Right cardiac atrium (tissue), 5 donors: ENCODE measurements at regions not wholly inside any gene's neighbourhood (a gene's known extent, or its start where the extent isn't known, plus 50 kb on each side); places are given as distances from the start of the nearest gene placed in this dataset.

Experiments used
- ATAC-seq, 2 donors: fragments of 200-7000 bp; cut with Tn5 transposase; one replicate each; pipeline versions ENCODE4 v1.8.0 to v1.9.1; 2020; ENCODE audit warnings: moderate library complexity in 2 of 2, mild to moderate bottlenecking in 1 of 2
- DNase-seq, 3 donors: peaks; one replicate each; pipeline ENCODE4 v3.0.0-alpha.2; 2020
- H3K27ac ChIP-seq: one replicate; pipeline ENCODE4 v1.5.1; 2013; ENCODE audit warnings: mild to moderate bottlenecking, low read length, control low read depth, moderate library complexity
- H3K27me3 ChIP-seq: one replicate; pipeline ENCODE4 v1.6.1; 2013; ENCODE audit not compliant: control insufficient read depth, insufficient read depth
- H3K4me1 ChIP-seq: one replicate; pipeline ENCODE4 v1.6.1; 2013; ENCODE audit warnings: low read length; ENCODE audit not compliant: control insufficient read depth, insufficient read depth
- H3K4me3 ChIP-seq: one replicate; pipeline ENCODE4 v1.5.1; 2013; ENCODE audit warnings: low read length, control low read depth
- H3K9me3 ChIP-seq: one replicate; pipeline ENCODE4 v1.6.1; 2013; ENCODE audit warnings: low read length; ENCODE audit not compliant: control insufficient read depth
- WGBS: extraction: QIAGEN DNeasy Blood & Tissue Kit; methylation state at CpG from one replicate; pipeline ENCODE4 v1.1.7; 2013; 5-methylcytosine and 5-hydroxymethylcytosine counted together
- intact Hi-C, 4 donors: fragments of 100-400 bp; cut with DNase I; formaldehyde crosslinking; loops; one replicate each; pipeline versions ENCODE4 v1.11.0 to v1.14.0; 2022 to 2023
- donor health status: healthy with polysubstance abuse.
- donor health status: DM: no; HTN: yes; CAD: no.
- donor health status: DM: no; HTN: no; CAD: no.
- donor health status: DM: no; HTN: yes; CAD: no; lungs with severe emphysema.
- donor health status: DM: yes; HTN: yes; CAD: no.

GRCh38 chr15:77720173-77720572 is 87.5 kb upstream of the LINGO1 start:
- no peaks in the 10 kb centered on the region for H3K27me3 ChIP-seq
- no peak overlapping the region for H3K27ac ChIP-seq
- no peak for ATAC-seq
- WGBS = 81% methylated on average over 15 of the region's 15 CpGs
- intact Hi-C loops = no loop called here
- no peaks in the 10 kb centered on the region for H3K4me1 ChIP-seq
- peak in 1 of 3 donors; percentile 18 for DNase-seq
- H3K9me3 ChIP-seq = no peaks in the 10 kb centered on the region
- H3K4me3 ChIP-seq = no peak overlapping the region

GRCh38 chr15:77719450-77719849 is 86.7 kb upstream of the LINGO1 start:
- Histone ChIP-seq H3K27ac (no peak overlapping the region), H3K27me3 (no peaks in the 10 kb centered on the region), H3K9me3 (no peaks in the 10 kb centered on the region), H3K4me1 (no peaks in the 10 kb centered on the region), H3K4me3 (no peak overlapping the region)
- no peak for DNase-seq
- intact Hi-C loops = loop anchor here in 1 of 4 donors (10.0 kb wide), 1 partner anchor 65 kb away; no protein-coding TSS in a partner anchor
- no peak for ATAC-seq
- 64% methylated on average over 11 of the region's 11 CpGs for WGBS

GRCh38 chr15:77717333-77717990 is 84.8 kb upstream of the LINGO1 start:
- Histone ChIP-seq H3K4me3 (no peak overlapping the region), H3K27me3 (no peaks in the 10 kb centered on the region), H3K27ac (no peak overlapping the region), H3K9me3 (no peaks in the 10 kb centered on the region), H3K4me1 (no peaks in the 10 kb centered on the region)
- DNase-seq (no peak), ATAC-seq (peak in 1 of 2 donors; percentile 22)
- intact Hi-C loops = loop anchor here in 1 of 4 donors (10.0 kb wide), 1 partner anchor 67 kb away; no protein-coding TSS in a partner anchor
- WGBS = 62% methylated on average over 14 of the region's 14 CpGs

GRCh38 chr15:77716632-77717332 is 84.1 kb upstream of the LINGO1 start:
- 41% methylated on average over 14 of the region's 14 CpGs for WGBS
- no peak for DNase-seq
- Histone ChIP-seq H3K4me1 (no peaks in the 10 kb centered on the region), H3K27me3 (no peaks in the 10 kb centered on the region), H3K4me3 (no peak overlapping the region), H3K9me3 (no peaks in the 10 kb centered on the region), H3K27ac (no peak overlapping the region)
- ATAC-seq = no peak
- intact Hi-C loops = loop anchor here in 1 of 4 donors (10.0 kb wide), 1 partner anchor 68 kb away; no protein-coding TSS in a partner anchor

- DNase-seq = no peak
- Histone ChIP-seq H3K9me3 (no peaks in the 10 kb centered on the region), H3K27ac (no peak overlapping the region), H3K4me1 (no peaks in the 10 kb centered on the region), H3K4me3 (no peak overlapping the region), H3K27me3 (no peaks in the 10 kb centered on the region)
- WGBS = 74% methylated on average over 5 of the region's 5 CpGs
- intact Hi-C loops = loop anchor here in 1 of 4 donors (10.0 kb wide), 1 partner anchor 69 kb away; no protein-coding TSS in a partner anchor
- no peak for ATAC-seq
These were observed 83.1 kb upstream of the LINGO1 start for GRCh38 chr15:77715860-77716259.

- no peaks in the 10 kb centered on the region for H3K4me1 ChIP-seq
- H3K4me3 ChIP-seq = no peak overlapping the region
- no peaks in the 10 kb centered on the region for H3K27me3 ChIP-seq
- intact Hi-C loops = loop anchor here in 1 of 4 donors (10.0 kb wide), 1 partner anchor 70 kb away; no protein-coding TSS in a partner anchor
- no peak overlapping the region for H3K27ac ChIP-seq
- 41% methylated on average over 6 of the region's 6 CpGs for WGBS
- no peaks in the 10 kb centered on the region for H3K9me3 ChIP-seq
- no peak for ATAC-seq
- no peak for DNase-seq
These were observed 82.3 kb upstream of the LINGO1 start for GRCh38 chr15:77715051-77715450.

- intact Hi-C loops = loop anchor here in 1 of 4 donors (10.0 kb wide), 1 partner anchor 70 kb away; no protein-coding TSS in a partner anchor
- H3K27ac ChIP-seq = no peak overlapping the region
- DNase-seq = no peak
These were observed 81.8 kb upstream of the LINGO1 start for GRCh38 chr15:77714555-77714954.

GRCh38 chr15:77714023-77714422 is 81.3 kb upstream of the LINGO1 start:
- Histone ChIP-seq H3K4me1 (no peaks in the 10 kb centered on the region), H3K9me3 (no peaks in the 10 kb centered on the region), H3K27me3 (no peaks in the 10 kb centered on the region), H3K27ac (no peak overlapping the region), H3K4me3 (no peak overlapping the region)
- intact Hi-C loops = loop anchor here in 1 of 4 donors (10.0 kb wide), 1 partner anchor 71 kb away; no protein-coding TSS in a partner anchor
- DNase-seq (no peak), ATAC-seq (no peak)
- 66% methylated on average over 4 of the region's 4 CpGs for WGBS

More at GRCh38 chr15:77714555-77714954, 81.8 kb upstream of the LINGO1 start:
- Histone ChIP-seq H3K27me3 (no peaks in the 10 kb centered on the region), H3K9me3 (no peaks in the 10 kb centered on the region), H3K4me3 (no peak overlapping the region), H3K4me1 (no peaks in the 10 kb centered on the region)
- WGBS = 52% methylated on average over 13 of the region's 13 CpGs
- ATAC-seq = no peak

- no peaks in the 10 kb centered on the region for H3K27me3 ChIP-seq
- intact Hi-C loops = loop anchor here in 1 of 4 donors (10.0 kb wide), 1 partner anchor 72 kb away; no protein-coding TSS in a partner anchor
- no peak overlapping the region for H3K4me3 ChIP-seq
- ATAC-seq (no peak), DNase-seq (no peak)
- H3K27ac ChIP-seq = no peak overlapping the region
- H3K4me1 ChIP-seq = no peaks in the 10 kb centered on the region
- 84% methylated on average over 10 of the region's 10 CpGs for WGBS
- H3K9me3 ChIP-seq = no peaks in the 10 kb centered on the region
These were observed 80.6 kb upstream of the LINGO1 start for GRCh38 chr15:77713281-77713680.

GRCh38 chr15:77712438-77712837 is 79.7 kb upstream of the LINGO1 start:
- WGBS = 58% methylated on average over 4 of the region's 4 CpGs
- H3K4me3 ChIP-seq = no peak overlapping the region
- H3K9me3 ChIP-seq = no peaks in the 10 kb centered on the region
- intact Hi-C loops = loop anchor here in 1 of 4 donors (10.0 kb wide), 1 partner anchor 72 kb away; no protein-coding TSS in a partner anchor
- H3K4me1 ChIP-seq = no peaks in the 10 kb centered on the region
- H3K27me3 ChIP-seq = no peaks in the 10 kb centered on the region
- H3K27ac ChIP-seq = no peak overlapping the region
- DNase-seq (no peak), ATAC-seq (no peak)

- WGBS = 88% methylated on average over 13 of the region's 13 CpGs
- no peak overlapping the region for H3K27ac ChIP-seq
- DNase-seq (no peak), ATAC-seq (no peak)
- H3K9me3 ChIP-seq = no peaks in the 10 kb centered on the region
- no peaks in the 10 kb centered on the region for H3K27me3 ChIP-seq
- intact Hi-C loops = loop anchor here in 1 of 4 donors (10.0 kb wide), 1 partner anchor 74 kb away; no protein-coding TSS in a partner anchor
- H3K4me1 ChIP-seq = no peaks in the 10 kb centered on the region
- no peak overlapping the region for H3K4me3 ChIP-seq
These were observed 77.9 kb upstream of the LINGO1 start for GRCh38 chr15:77710637-77711036.
